ENCODE measurements at regions not wholly inside any gene's neighbourhood (a gene's known extent, or its start where the extent isn't known, plus 50 kb on each side); places are given as distances from the start of the nearest gene placed in this dataset.

DNA sequence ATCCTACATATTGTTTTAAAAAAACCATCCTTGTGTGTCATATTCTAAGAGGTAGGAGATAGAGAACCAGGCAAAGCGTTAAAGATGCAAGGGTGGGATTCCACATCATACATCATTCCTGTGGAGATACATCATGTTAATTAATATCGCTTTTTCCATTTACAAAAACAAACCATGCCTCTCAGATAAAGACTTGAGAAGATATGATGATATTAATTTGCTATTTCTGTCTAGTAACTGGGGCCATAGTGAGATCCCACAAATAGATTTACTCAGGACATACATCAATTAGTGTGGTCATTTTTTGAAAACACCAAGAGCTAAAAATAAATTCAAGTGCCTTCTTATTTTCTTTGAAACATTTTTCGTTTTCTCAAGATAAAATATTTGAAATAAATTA lies 165.4 kb upstream of the TARS1 start:
- DNase-seq (ENCODE audit: insufficient read length, low spot score), result no peak

DNA sequence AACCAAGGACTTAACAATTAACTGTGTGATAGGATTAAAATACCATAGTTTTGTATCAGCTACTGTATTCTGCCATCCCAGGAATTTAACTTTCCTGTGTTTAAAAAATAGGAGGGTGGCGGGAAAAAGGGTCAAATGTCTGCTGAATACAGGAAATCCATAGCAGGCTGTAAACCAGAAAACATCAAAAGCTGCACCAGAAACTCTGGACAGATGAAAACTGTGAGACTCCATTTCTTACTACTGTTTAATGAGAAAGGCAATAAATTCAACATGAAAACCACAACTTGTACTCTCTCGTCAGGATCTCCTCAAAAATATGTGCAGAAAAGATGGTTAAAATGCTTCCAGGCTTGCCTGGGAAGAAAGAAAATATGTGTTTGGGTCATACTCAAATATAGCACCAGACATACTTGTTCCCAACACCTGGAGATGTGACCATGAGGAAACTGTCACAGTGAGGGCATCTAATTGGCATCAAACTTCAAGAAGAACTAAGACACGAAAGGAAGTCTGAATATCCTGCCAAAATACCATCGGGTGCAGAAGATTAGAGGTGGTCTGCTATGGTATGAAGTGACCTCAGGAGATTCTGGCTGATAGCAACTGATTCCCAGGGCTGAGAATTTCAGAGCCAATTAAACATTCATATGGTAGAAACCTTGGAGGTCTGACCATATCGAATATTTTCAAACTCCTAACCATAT lies 164.7 kb upstream of the TARS1 start:
- FAIRE-seq, result peak; percentile 36
- peak; percentile 19 for DNase-seq (ENCODE audit: insufficient read length, low spot score)

More for the DNA sequence above, 165.4 kb upstream of the TARS1 start:
- no peak for FAIRE-seq

DNA sequence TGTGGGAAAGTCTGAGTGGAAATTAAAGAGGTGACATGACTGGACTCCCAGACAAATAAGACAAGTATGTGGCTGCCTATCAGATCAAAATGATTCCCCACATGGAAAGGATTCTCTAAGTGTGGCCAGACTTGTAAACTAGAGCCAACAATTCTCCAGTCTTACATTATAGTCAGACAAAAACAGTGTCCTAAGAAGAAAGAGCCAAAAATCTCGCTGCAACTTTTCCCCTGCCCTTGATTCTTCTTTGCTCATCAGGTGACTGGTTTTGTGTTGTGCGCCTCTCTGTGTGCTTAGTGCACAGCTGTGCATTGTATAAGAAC lies 164.2 kb upstream of the TARS1 start:
- no peak for FAIRE-seq
- no peak for DNase-seq (ENCODE audit: insufficient read length, low spot score)

DNA sequence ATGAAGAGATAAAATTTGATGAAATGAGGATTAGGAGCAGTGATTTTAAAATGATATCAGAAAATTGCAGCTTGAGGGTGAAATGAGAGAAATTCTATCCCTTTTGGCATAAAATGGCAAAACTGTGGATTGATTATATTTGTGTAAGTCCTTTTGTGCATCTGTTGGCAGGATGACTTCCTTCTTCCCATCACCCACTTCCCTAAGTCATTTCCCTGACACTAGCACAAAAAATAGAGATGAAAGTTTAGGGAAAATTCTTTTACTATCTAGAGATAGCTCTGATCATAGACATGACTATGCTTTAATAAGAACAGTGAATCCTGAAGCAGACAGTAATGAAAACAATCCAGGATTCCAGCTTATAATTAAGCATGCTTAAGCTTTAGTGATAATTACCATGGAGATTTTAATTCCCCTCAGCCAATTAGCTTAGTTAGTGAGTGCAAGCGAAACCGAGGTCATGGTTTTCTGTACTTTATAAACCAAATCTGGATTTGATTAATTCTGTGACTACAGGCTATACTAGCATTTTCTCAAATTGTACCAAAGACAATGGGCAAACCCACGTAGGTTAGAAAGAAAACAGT lies 163.6 kb upstream of the TARS1 start:
- FAIRE-seq (no peak), DNase-seq (ENCODE audit: insufficient read length, low spot score) (no peak)

DNA sequence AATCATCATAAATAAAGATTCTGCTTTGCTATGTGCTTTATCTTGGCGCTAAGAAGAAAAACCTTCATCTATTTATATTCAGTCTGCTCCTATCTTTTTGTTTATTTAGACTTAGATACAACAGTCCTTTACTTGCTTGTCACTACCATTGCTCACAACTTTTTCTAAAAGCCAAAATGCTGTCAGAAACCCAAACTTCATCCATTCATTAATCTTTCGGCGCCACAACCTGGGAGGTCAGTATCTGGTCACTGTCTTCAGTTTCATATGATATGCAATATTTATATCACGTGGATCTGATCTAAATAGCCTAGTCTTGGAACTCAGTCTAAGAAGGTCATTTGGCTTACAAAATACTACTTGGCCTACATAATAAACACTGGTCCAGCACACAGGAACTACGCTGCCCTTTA lies 159.3 kb upstream of the TARS1 start:
- DNase-seq (ENCODE audit: insufficient read length, low spot score) (no peak), FAIRE-seq (peak; percentile 23)

DNA sequence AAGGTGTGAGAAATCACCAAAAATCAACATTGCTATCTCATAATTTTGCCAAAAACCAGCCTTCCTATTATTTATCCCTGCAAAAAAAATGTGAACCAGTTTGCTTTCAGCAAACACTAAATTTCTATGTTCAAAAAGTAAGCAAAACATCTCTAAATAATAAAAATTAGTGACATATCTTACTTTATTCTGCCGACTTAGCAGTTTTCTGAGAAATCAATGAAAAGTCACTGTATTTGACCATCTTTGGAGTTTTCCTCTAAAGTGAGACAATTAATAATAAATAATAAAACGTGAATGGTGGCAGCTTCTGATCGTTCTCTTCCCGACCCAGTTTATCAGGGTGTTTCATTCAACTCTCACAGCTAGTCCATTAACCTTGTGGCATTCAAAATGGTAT lies 158.6 kb upstream of the TARS1 start:
- FAIRE-seq, result no peak

DNA sequence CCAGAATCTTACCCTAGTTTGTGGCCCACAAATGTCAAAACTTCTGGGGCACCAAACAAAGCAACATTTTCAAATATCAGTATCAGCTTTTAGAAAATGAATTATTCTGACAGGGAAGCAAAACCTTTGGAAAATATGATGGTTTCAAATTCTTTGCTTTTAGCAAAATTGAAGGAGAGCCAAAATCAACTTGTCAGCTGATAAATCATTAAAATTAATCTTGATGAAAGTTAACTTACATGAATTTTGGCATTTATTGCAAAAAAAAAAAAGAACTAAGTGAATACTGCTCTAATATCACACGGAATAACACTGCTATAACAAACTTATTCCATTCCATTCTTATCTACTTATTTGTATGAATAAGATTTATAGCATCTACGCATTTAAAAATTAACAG lies 158.1 kb upstream of the TARS1 start:
- FAIRE-seq (no peak), DNase-seq (ENCODE audit: insufficient read length, low spot score) (no peak)

More for the DNA sequence above, 158.6 kb upstream of the TARS1 start:
- DNase-seq (ENCODE audit: insufficient read length, low spot score), result no peak

DNA sequence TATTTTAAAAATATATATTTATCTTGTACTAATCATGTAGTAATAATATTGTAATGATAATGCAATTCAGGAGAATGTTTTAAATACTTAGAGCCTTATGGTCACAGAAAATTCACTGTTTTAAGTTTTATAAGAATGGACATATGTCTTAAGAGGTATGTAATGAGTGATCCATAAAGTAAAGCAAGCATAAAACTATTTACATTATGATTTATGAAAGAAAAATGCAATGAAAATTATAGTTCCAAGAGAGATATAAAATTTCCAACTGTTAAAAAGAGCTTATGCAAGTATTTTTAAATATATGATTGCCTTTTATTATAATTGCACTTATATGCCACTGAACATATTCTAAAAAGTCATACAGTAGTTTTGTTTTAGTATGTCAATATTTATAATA lies 157.5 kb upstream of the TARS1 start:
- FAIRE-seq (no peak), DNase-seq (ENCODE audit: insufficient read length, low spot score) (no peak)

DNA sequence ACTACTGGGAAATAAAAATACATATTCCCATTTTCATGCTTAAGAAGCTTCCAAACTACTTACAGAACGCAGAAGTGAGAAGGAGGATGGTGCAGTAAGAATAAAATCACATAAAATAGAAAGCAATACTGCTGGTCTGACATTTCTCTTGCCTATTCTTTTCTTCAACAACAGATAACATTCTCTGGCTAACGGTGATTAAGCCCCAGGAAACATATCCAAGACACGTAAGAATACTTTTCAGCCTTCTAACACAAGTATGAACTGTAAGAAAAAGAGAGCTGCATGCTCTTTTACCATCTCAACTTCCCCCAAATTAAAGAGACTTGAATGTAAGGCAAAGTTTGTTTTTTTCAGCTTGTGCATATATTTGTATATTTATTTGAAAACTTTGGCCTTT lies 156.1 kb upstream of the TARS1 start:
- FAIRE-seq (no peak), DNase-seq (ENCODE audit: insufficient read length, low spot score) (no peak)

DNA sequence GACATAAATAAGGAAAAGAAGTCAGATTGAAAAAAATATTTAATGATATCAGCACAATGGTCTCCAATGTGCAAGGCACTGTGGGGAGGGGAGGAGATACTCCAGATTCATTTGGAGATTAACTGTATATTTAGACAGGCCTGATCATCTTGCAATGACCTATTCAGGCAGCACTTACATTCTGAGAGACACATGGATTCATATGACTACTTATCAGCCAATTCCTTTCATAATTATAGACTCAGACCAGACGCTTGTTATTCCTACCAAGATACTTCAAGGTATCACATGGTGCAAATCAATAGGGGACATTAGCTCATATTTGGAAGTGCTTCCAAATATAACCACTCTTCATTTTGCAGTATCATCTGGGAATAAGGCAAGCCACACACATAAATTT lies 153.5 kb upstream of the TARS1 start:
- DNase-seq (ENCODE audit: insufficient read length, low spot score), result no peak
- FAIRE-seq, result no peak

DNA sequence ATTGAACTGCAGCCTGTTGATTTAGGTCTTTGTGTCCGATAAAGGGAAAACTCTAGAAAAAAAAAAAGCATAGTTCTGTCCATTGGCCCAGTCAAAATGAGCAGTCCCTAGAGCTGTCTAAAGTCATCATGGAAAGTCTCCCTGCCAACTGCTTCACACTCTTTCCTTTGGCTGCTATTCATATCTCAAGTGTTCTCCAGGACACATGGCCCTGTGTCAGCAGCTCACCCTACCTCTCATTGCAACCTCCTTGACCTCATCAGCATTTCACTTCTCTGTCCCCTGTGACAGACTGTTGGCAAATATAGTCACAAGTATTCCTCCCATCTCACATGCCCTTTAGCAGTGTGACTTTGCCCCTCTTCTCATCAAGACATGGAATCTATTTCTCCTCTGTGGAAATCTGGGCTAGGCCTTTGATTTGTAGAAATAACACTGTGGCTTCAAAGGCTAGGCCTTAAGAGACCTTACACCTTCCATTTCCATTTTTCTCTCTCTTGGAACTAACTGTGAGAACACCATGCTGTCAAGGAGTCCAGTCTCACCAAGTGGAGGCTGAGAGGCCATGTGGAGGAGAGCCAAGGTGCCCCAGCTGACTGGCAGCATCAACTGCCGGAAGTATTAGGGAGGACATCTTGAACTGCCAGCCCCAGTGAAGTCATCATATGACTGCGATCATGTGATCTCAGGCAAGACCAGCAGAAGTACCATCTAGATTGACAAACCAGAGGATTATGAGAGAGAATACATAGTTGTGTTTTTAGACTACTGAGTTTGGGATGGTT lies 149.4 kb upstream of the TARS1 start:
- DNase-seq (ENCODE audit: insufficient read length, low spot score) (no peak), FAIRE-seq (peak; percentile 76)

DNA sequence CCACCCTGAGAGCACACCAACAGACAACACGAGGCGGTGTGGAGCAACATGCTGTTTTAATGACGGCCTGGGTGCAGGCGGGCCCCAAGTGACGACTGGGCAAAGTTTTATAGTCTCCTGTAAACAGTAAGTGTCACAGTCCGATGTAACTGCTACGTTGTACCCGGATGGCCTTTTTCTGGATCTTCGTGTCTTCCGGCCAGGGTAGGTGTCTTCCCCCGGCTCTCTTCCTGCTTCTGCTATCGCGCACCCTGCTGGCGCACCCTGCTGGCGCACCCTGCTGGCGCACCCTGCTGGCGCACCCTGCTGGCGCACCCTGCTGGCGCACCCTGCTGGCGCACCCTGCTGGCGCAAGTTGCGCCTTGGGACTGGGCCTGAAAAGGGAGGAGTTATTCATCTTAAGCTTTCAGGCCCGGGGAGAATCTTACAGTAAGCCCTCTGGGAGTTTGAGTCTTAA lies 143.0 kb upstream of the TARS1 start:
- no peak for DNase-seq (ENCODE audit: insufficient read length, low spot score)
- FAIRE-seq, result no peak

DNA sequence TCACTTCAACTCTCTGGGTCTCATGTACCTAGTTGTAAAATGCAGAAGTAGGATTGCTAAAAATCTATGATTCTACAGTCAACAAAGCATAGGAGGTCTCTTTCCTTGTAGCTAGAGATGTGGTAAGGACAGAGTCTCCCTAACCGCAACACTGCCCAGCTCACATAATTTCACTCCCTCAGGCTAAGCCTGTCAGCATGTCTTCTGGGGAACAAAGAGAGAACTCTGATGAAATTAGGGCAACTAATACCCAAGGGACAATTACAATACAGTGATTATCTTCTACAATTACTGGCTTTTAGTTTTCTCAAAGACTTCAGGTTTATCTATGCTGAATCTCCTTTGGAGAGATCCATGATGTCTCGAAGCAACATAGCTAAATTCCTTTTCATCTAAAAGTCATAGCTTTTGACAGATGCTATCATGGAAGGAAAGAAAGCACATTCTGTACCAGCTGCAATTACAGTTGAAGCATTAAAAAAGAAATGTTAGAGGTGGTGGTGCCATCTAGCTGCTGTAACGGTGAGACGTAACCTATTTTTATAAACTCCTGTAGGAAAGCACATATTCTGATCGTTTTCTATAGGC lies 141.1 kb upstream of the TARS1 start:
- DNase-seq (ENCODE audit: insufficient read length, low spot score) (peak; percentile 61), FAIRE-seq (peak; percentile 65)

DNA sequence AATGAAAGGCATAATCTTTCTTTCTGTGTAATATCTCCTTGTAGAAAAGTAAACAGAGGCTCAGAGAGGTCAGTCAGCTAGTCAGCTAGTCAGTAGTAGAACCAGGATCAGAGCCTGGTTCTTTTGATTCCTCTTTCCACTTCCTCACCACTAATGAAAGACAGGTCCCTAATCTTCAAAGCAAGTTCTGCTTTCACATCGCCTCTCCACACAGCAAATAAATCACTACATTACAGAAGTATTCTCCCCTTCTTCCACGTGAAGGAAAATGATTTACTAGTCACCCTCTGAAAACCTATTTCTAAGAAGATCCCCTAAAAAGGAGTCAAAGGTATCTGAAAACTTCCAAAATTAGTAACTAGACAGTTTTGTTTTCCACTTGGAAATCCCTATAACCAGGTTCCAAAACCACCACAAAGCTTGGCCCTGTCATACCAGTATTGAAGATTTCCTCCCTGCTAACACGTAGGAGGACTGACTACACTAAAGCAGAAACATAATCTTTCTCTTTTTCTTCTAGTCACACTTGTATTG lies 140.5 kb upstream of the TARS1 start:
- FAIRE-seq (peak; percentile 28), DNase-seq (ENCODE audit: insufficient read length, low spot score) (no peak)

DNA sequence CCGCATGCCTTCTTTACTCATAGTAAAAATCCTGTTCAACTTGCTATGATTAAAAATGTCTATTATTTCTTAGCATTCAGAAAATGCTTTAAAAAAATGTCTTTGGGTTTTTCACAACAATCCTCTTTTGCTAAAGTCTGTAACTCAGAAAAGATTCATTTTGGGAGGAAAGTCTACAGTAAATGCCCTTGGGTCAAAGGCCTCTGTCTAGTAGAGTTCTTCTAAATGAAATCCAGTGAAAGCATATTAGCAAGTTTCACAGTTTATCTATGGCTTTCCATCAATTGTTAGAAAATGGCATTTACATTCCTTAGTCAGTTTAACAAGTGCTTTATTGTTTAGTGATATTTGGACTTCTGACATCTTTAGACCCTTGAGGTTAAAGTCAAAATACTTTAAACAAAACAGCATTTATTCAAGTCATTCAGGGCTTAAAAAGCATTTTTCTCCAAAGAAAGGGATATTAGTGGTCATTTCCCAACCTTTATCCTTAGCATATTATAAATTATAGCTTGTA lies 137.1 kb upstream of the TARS1 start:
- peak; percentile 46 for FAIRE-seq

DNA sequence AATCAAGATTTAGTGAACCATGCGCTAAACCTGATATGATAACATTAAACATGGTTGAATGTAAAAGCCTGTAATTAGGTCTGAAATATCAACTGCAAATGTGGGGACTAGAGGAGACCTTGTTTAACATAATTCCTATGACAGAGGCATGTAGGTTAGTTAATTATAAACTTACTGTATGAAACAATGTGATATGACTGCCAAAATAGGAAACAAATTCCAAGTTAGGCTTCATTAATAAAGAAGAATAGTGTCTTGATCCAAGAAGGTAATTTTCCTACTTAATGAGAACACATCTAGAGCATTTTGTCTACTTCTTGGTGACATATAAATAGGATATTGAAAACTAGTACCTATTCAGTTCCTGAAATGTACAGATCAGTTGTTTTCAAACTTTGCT lies 136.2 kb upstream of the TARS1 start:
- FAIRE-seq, result no peak
- DNase-seq (ENCODE audit: insufficient read length, low spot score), result no peak

More for the DNA sequence above, 137.1 kb upstream of the TARS1 start:
- DNase-seq (ENCODE audit: insufficient read length, low spot score), result no peak

DNA sequence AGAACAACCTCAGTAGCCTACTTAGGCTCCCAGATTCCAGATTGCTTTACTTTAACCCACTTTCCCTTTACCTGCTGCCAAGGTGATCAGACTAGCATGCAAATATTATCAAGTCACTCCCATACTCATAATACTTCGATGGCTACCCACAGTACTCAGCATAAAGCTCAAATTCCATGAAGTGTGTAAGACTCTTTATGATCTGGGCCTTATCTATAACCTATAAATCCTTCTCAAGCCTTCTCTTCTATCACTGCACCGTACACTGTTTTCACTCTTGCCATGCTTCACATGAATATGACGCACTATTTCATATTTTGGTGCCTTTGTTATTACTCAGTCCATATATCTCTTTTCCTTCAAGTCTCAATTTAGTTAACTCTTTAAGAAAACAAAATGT lies 135.2 kb upstream of the TARS1 start:
- peak; percentile 74 for FAIRE-seq
- no peak for DNase-seq (ENCODE audit: insufficient read length, low spot score)

DNA sequence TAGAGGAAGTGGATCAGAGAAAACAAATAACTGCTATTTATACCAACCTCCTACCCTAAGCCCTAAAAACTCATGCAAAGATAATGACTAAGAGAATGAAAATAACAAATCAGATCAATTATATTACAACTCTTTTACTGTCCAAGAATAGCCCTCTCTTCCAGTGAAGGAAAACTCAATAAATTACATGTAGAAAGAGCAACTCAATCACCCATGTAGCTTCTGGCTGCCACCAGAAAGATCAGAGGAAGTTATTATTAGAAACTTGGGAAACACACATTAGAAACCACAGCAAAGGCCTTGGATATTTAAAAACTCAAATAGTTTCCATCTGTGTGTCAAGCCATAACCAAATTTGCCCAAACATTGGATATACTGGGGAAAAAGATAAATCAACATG lies 134.0 kb upstream of the TARS1 start:
- FAIRE-seq (no peak), DNase-seq (ENCODE audit: insufficient read length, low spot score) (no peak)

DNA sequence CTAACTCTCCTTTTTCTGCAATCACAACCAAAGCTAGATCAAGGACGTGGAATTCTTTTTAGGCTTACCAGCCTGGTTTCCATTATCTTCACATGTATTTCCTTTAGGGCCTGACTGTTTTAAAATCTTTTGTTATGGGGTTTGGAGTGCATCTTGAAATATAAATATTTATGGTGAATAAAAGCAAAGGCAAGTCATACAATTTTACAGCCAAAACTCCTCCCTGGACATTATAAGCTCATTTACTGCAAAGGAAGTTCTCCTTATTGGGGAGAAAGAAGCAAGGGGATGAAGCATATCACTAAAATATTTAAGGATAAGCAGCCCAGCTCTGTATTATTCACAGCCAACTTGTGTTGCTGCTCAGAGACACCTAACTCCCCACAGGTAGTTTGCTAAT lies 132.2 kb upstream of the TARS1 start:
- DNase-seq (ENCODE audit: insufficient read length, low spot score), result no peak

DNA sequence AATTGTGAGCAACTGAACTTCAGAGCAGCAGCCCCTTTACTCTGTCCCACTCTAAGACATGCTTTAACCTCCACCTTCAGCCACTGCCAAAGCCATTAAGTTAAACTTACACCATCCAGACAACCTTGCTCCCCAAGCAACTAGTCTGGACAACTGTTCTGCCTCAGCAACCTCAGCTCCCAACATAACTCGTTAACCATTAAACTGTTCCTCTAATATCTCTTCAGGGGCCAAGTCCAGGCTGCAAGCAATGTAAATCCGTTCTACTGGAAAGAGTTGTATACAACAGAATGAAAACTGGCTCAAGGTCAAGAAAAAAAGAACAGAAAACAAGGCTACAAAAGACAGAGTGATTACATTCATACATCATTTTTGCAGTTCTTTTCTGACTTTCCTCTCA lies 131.7 kb upstream of the TARS1 start:
- no peak for DNase-seq (ENCODE audit: insufficient read length, low spot score)
- FAIRE-seq, result peak; percentile 74

More for the DNA sequence above, 132.2 kb upstream of the TARS1 start:
- peak; percentile 38 for FAIRE-seq

All from HTR-8/SVneo (cell line).